Superior temporal gyrus (tissue), 1 donor: ENCODE measurements at regions not wholly inside any gene's neighbourhood (a gene's known extent, or its start where the extent isn't known, plus 50 kb on each side); places are given as distances from the start of the nearest gene placed in this dataset.

Experiments used
- DNase-seq: peaks from one replicate; pipeline ENCODE4 v3.0.0-alpha.2; 2016; ENCODE audit errors: extremely low spot score

DNA sequence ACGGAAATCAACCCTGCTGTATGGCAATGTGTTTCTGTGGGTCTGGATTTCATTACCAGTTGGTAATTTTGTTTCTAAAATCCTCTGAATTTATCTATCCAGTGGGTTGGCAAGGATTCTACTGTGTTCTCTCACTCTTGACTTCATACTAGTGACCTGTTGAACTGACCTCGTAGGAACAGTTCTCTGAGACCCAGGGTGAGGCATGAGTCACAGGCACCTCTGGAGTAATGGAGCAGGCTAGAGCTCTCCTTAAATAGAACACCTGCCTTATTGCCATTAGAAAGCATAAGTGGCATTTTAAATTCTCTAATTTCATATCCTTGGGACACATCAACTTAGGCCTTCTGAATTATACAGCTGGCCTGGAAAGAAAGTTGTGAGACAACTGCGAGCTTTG is 258.3 kb upstream of the NAV3 start:
- DNase-seq: no peak

DNA sequence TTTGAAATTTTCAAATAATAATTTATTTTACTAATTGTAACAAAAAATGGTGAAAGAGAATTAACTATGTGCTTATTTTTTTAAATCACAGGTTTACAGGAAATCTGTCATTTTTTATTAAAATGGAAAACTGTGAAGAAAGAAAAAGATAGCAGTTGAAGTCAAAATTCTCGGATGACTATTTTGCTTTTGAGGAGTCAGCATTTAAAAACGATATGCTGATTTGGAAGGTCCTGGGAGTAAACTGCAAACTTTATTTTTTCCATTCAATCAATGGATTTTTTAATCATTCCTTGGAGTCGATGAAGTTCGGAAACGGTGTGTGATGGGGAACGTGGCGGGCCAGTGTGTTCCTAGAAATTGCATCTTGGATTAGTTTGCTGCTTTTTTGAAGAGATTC is 258.9 kb upstream of the NAV3 start:
- DNase-seq: no peak

DNA sequence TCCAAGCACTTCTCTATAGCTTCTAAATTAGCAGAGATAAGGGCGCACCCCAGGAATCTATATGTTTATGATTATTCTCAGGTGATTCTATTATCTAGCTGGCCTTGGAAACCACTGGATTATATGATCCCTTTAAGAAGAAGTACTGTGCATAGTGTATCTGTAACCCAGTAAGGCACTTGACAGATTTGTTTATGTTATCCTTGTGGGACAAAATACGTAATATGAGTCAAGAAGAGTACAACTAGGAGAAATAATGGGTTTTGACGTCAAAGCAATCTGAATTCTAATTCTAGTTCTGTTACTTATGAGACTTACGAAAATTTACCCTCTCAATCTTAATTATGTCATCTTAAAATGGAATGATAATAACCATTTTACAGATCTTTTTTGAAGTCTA is 259.6 kb upstream of the NAV3 start:
- DNase-seq: no peak

DNA sequence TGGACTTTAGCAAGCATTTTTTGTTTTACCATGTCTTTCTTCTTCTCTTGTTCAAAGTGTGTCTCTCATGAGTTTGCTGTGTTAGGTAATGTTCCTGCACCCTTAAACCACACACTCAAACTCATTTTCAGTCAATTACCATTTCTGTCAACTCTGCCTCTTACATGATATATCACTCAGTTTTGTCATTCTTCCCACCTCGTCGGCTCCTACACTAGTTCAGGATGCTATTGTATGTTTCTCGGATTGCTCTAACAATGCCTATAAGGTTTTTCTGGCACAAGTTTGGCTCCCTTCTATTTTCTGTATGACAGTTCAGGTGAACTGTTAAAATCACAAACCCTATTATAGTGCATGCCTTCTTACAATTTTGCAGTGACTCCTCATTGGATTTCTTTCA is 260.8 kb upstream of the NAV3 start:
- no peak for DNase-seq

GRCh38 chr12:77560714-77561113 is 270.0 kb upstream of the NAV3 start:
- DNase-seq: no peak

GRCh38 chr12:77559400-77560074 is 271.2 kb upstream of the NAV3 start:
- DNase-seq: no peak

- DNase-seq: no peak
These were observed 275.6 kb upstream of the NAV3 start for GRCh38 chr12:77555074-77555473.

GRCh38 chr12:77553976-77554619 is 276.6 kb upstream of the NAV3 start:
- DNase-seq: no peak

- DNase-seq: no peak
These were observed 281.1 kb upstream of the NAV3 start for GRCh38 chr12:77549383-77550128.

DNA sequence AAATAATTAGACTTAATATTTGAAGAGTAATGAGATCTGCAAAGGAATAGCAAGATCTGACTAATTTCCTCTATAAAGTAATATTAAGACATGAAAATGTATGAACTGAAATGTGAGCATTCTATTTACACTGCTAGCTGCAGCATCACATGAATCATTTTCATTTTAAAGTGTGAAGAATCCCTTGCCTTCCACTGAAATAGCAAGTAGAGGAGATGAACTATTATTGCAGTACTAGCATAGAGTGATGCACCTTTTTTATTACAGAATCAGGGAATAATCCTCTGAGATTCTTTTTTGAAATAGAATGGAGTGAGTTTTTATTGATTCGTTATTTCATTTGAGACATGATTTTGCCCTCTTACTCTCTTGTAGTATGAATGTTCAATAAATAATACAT is 281.9 kb upstream of the NAV3 start:
- DNase-seq: no peak

DNA sequence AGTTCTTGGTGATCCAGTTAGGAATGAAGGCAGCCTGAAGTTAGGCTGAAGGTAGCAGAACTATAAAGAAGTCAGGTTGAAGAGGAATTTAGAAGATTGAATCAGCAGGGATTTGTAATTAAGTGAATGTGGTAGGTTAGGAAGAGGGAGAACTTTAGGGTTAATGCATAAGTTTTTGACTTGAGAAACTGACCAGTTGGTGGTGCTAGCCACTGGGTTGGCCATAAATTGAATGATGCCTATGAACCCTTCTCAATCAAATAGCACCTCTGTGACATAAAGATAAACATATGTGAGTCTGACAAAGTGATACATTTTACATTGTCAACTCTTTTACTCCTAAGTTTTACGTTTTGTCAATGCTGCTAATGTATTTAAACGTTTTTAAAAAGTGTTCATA is 290.6 kb upstream of the NAV3 start:
- DNase-seq: no peak

DNA sequence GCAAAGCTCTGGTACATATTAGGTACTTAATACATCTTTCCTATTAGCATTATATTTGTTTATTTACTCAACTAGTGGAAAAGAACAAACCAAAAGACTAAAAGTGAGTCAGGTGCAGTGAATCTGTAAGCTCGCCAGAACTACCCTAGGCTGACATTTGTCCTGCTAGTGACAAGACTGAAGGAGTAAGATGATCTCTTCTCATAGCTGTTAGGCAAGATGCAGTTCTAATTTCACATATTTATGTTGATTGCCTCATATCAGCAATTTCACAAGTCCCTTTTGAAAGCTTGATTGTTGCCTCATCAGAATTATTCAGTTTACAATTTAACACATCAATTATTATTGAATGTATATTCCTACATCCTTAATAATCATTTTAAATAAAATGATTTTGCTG is 293.0 kb upstream of the NAV3 start:
- DNase-seq: no peak

DNA sequence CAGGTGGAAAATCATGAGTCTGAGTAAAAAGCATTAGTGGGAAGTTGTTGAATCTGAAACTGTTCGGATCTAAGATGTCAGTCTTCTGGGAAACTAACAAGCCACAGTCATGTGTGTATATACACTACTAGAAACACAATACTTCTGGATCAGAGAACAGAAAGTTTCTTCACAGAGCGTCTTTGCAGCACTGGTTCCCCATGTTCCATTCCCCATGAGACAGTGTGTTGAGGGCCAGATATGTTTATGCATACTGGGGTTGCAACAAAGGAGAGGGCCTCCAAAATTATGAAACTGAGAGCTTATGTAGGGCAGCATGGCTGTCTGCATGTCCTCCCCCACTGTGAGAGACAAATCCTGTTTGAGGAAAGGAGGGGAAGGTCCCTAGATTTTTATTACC is 295.0 kb upstream of the NAV3 start:
- DNase-seq: no peak

DNA sequence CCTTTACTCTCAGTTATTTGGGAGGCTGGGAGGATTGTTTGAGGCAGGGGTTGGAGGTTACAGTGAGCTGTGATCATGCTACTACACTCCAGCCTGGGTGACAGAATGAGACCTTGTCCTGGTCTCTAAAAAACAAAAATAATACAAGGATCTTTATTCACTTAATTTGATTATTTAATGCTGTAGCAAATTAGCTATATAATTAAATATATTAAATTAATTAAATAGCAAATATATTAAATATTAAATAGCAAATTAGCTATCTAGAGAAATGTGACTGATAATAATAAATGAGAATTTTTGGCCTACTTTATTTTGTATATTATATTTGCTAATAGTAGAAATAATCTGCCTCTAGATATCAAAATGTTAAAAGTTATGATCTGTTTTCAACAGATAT is 298.8 kb upstream of the NAV3 start:
- no peak for DNase-seq

DNA sequence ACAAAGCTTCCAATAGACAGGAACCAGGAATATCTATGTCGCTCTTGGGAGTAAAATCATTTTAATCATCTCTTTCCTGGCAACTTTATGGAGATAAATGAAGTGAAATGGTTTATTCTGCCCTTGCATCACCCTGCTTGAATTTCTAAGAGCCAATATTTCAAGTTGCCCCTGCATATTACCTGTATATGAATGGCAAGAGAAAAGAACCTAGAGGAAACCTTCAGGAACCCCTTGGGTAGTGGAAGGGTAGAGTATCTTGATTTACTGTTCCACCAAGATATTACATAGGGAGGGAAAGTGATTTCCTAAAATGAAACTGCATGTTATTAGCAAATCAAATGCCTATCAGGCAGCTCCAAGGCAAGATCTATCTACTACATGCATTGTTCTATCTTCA is 308.4 kb upstream of the NAV3 start:
- DNase-seq: no peak

DNA sequence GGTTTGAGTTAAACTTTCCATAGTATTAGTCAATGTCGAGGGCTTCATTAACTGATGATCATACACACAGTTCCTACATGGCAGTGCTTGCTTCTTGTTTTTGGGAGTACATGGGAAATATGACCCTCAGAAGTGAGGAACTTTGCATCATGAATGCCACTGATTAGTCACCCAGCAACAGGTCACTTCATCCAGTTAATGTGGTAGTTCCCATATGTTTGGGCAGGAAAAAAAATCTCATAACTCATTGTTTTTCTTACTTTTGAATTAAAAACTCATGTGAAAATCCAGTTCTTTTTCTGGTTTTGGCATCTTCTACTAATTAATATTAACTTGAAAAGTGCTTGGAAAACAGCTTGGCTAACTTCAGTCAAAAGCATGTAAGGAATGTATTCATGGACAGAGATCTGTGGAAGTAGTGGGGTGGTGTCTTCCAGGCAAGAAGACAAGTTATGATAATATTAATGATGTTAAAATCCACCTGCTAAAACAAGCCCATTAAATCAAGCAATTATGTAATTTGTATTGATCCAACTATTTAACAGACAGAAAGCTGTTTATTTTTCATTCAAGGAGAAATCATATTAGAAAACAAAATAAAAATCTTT is 309.1 kb upstream of the NAV3 start:
- DNase-seq: no peak

DNA sequence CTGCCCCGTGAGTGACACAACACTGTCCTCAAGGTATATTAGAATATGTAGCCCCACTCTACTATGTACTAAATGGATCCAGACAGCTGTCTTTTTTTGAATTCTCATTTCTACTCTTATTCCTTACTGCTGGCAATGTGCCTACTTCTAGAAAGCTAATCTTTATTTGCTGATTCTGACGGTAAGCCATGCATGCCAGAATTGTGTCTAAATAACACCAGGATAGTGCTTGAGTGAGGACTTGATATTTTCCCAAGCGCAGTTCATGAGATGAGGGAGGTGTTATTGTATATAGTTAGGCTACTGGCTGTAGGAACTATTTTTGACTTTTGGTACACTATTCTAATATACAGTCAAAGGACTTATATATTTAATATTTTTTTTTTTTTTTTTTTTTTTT is 316.2 kb upstream of the NAV3 start:
- DNase-seq: no peak

DNA sequence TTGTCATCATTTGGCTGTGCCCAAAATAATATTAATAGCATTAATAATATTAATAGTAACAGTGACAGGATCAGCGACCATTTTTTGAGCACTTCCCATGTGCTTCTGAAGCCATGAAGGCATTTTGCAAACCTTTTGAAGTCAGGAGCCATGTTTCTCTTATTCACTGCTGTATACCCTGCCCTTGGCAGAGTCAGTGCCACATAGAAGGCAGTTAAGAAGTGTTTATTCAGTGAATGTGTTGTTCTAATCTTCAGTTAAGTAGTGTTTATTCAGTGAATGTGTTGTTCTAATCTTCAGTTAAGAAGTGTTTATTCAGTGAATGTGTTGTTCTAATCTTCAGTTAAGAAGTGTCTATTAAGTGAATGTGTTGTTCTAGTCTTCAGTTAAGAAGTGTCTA is 319.7 kb upstream of the NAV3 start:
- no peak for DNase-seq

GRCh38 chr12:77504466-77504865 is 326.2 kb upstream of the NAV3 start:
- DNase-seq: no peak

DNA sequence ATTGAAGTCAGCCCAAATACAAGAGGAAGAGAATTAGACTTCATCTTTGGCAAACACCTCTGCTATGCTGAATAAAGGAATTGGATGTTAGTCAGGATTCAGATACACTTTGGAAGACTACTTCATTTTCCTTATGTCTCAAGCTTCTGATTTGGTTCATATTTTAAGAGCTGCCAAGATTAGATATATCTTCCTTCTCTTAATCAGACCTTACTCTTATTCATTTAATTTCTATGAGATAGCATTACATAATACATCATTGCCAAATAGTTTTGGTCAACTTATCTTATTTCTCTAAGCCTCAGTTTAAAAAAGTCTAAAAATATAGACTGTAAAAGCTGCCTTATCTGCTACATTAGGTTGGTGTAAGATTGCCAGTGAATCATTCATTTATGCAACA is 330.6 kb upstream of the NAV3 start:
- no peak for DNase-seq

- no peak for DNase-seq
These were observed 333.0 kb upstream of the NAV3 start for GRCh38 chr12:77497647-77498046.

DNA sequence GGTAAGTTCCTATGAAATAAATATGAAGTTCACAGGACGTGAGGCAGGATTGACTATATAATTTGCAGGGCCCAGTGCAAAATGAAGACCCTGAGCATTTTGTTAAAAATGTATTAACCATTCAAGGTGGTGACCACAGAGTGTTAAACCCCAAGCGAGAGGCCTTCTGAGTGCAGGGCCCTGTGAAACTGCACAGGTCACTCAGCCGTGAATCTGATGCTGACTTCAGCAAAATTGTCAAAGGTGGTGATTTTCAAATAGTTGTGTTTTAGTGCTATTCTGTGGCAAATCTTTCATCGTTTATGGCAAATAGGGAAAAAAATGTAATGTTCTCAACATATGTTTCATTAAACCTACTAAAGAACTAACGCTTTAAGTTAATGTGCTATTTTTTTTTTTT is 334.0 kb upstream of the NAV3 start:
- DNase-seq: no peak

DNA sequence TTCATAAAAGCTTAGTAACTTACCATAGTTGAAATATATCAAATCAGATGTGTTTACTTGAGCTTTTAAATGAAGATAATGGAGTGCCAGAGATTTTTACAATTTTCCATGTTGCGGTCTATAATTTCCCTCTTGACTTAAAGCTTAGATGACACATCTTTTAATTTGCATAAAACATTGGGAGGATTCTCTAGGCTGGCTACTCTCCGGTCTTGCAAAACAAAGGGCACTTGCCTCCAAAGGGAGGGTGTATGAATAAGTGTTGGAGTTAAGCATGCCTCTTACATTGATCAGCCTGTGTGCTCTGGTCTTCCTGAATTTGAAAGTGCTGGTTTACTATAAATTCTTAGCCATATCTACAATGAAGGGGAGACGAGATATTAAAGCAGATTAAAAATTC is 336.4 kb upstream of the NAV3 start:
- no peak for DNase-seq
